Caco-2 (cell line): ENCODE measurements at regions not wholly inside any gene's neighbourhood (a gene's known extent, or its start where the extent isn't known, plus 50 kb on each side); places are given as distances from the start of the nearest gene placed in this dataset.
"Not testable (repeated sequence)": the region's sequence is repeated elsewhere in the genome, so short reads cannot be mapped to it uniquely, and the experiment has no call there.

Source experiments
- BruUV-seq: library from RNA; stranded (reverse); fragments of 400-500 nt; replicated peaks from 2 replicates; lab custom pipeline; 2021; lab: Mats Ljungman, UMichigan
- CTCF ChIA-PET: fragments of 300-600 bp; sonication (Branson Sonifier 250); formaldehyde crosslinking; loops from one replicate; lab custom pipeline; 2022; ENCODE audit warnings: antibody characterized with exemption; lab: Charles Lee
- POLR2A ChIA-PET: fragments of 300-600 bp; sonication (Branson Sonifier 250); formaldehyde crosslinking; loops from one replicate; lab custom pipeline; 2022; ENCODE audit warnings: antibody characterized with exemption; lab: Charles Lee
- DNase-seq, 2 experiments: peaks; one replicate each; pipeline versions ENCODE4 v3.0.0 to v3.0.0-alpha.2; 2020 to 2022
- H3K27me3 ChIP-seq: replicated peaks from 2 replicates; pipeline ENCODE4 v1.6.0; 2011; ENCODE audit warnings: low read length; ENCODE audit not compliant: control insufficient read depth, insufficient read depth
- H3K36me3 ChIP-seq: 2 replicates; pipeline ENCODE4 v1.5.1; 2011; ENCODE audit warnings: low read length; ENCODE audit not compliant: control insufficient read depth, insufficient read depth
- H3K4me1 ChIP-seq: fragments of 250-450 bp; sonication (Bioruptor Pico); 2 replicates; pipeline ENCODE4 v1.5.1; 2020; ENCODE audit warnings: mild to moderate bottlenecking
- H3K4me3 ChIP-seq: 2 replicates; pipeline ENCODE4 v1.5.1; 2011; ENCODE audit warnings: low read depth, mild to moderate bottlenecking, control low read depth, low read length
- H3K9me3 ChIP-seq: fragments of 250-450 bp; sonication (Bioruptor Pico); 2 replicates; pipeline ENCODE4 v1.5.1; 2020; ENCODE audit warnings: mild to moderate bottlenecking, moderate library complexity
- H3K27ac Mint-ChIP-seq: one replicate; pipeline ENCODE4 v1.8.0; 2022; ENCODE audit warnings: mixed read lengths; ENCODE audit not compliant: unreplicated experiment
- H3K27me3 Mint-ChIP-seq: one replicate; pipeline ENCODE4 v1.8.0; 2022; ENCODE audit warnings: mixed read lengths; ENCODE audit not compliant: insufficient read depth, unreplicated experiment
- H3K36me3 Mint-ChIP-seq: one replicate; pipeline ENCODE4 v1.8.0; 2022; ENCODE audit warnings: mild to moderate bottlenecking, mixed read lengths; ENCODE audit not compliant: insufficient read depth, unreplicated experiment
- H3K4me1 Mint-ChIP-seq: one replicate; pipeline ENCODE4 v1.8.0; 2022; ENCODE audit warnings: low read depth, mixed read lengths; ENCODE audit not compliant: unreplicated experiment
- H3K4me3 Mint-ChIP-seq: one replicate; pipeline ENCODE4 v1.8.0; 2022; ENCODE audit warnings: mild to moderate bottlenecking, moderate library complexity, mixed read lengths; ENCODE audit not compliant: unreplicated experiment
- H3K9me3 Mint-ChIP-seq: one replicate; pipeline ENCODE4 v1.8.0; 2022; ENCODE audit warnings: mixed read lengths; ENCODE audit not compliant: unreplicated experiment
- intact Hi-C: fragments of 100-400 bp; cut with micrococcal nuclease; formaldehyde crosslinking; loops from one replicate; pipeline ENCODE4 v1.10.0; 2022; ENCODE audit not compliant: unreplicated experiment
- TF ChIP-seq, protein P1 (sequence below), 2 experiments: fragments of 200-600 bp in 1 of 2; IDR thresholded peaks; 1 replicate in 1 of 2; 2 replicates in 1 of 2; pipeline versions ENCODE4 v1.5.1 to v1.8.0; 2011 to 2022; ENCODE audit warnings: antibody characterized with exemption in 1 of 2, control low read depth in 1 of 2, inconsistent platforms in 1 of 2, low read depth in 1 of 2, low read length in 1 of 2, mild to moderate bottlenecking in 1 of 2, moderate library complexity in 1 of 2; ENCODE audit not compliant: insufficient read depth in 1 of 2, severe bottlenecking in 1 of 2, unreplicated experiment in 1 of 2

DNA sequence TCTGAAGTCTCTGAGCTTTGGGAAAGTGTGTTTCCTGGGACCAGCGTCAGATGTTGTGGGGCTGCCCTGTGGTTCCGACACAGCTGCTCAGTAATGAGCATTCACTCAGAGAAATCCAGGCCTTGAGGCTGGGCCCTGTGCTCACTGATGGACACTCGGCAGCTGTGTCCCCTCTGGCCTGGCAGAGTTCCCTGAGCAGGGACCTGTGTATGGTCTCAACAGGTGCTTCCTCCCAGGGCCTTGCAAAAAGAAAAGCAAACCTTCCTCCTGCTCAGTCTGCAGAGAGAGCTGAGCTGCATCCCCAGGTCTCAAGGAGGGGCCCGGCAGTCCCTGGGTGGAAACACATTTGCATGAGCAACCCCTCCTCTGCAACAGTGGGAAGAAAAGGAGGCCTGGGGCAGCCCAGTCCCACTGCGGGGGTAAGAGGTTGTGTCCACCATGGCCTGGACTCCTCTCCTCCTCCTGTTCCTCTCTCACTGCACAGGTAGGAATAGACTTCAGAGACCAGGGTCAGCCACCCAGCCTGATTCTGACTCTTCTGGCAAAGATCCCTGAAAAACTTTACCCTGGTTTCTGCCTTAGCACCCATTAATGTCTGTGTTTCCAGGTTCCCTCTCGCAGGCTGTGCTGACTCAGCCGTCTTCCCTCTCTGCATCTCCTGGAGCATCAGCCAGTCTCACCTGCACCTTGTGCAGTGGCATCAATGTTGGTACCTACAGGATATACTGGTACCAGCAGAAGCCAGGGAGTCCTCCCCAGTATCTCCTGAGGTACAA is 131.2 kb downstream of the VPREB1 start:
- no peak overlapping the region for H3K27ac Mint-ChIP-seq
- DNase-seq, result no peak
- ChIA-PET POLR2A (no interaction called here), CTCF (no interaction called here)
- BruUV-seq, result no TSS peak
- H3K9me3 Mint-ChIP-seq, result no peaks in the 10 kb centered on the region
- intact Hi-C loops, result loop anchor here (2.0 kb wide), 1 partner anchor 23 kb away; no protein-coding TSS in a partner anchor
- H3K27me3 ChIP-seq, result peaks cover 2% of the 10 kb centered on the region; the same call in 1 of the 2 replicates
- no peaks in the 10 kb centered on the region for H3K36me3 Mint-ChIP-seq
- no peak overlapping the region for H3K4me3 Mint-ChIP-seq
- H3K36me3 ChIP-seq, result no peaks in the 10 kb centered on the region
- no peak overlapping the region for H3K4me3 ChIP-seq
- no peaks in the 10 kb centered on the region for H3K9me3 ChIP-seq
- TF ChIP-seq, protein P1, sequence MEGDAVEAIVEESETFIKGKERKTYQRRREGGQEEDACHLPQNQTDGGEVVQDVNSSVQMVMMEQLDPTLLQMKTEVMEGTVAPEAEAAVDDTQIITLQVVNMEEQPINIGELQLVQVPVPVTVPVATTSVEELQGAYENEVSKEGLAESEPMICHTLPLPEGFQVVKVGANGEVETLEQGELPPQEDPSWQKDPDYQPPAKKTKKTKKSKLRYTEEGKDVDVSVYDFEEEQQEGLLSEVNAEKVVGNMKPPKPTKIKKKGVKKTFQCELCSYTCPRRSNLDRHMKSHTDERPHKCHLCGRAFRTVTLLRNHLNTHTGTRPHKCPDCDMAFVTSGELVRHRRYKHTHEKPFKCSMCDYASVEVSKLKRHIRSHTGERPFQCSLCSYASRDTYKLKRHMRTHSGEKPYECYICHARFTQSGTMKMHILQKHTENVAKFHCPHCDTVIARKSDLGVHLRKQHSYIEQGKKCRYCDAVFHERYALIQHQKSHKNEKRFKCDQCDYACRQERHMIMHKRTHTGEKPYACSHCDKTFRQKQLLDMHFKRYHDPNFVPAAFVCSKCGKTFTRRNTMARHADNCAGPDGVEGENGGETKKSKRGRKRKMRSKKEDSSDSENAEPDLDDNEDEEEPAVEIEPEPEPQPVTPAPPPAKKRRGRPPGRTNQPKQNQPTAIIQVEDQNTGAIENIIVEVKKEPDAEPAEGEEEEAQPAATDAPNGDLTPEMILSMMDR (IDR thresholded peaks at IDR 0.05; ENCODE audit: insufficient read depth in 1 of 2, low read depth in 1 of 2, low read length in 1 of 2, severe bottlenecking in 1 of 2, unreplicated experiment in 1 of 2), result no peak
- peaks cover 12% of the 10 kb centered on the region for H3K27me3 Mint-ChIP-seq
- no peaks in the 10 kb centered on the region for H3K4me1 Mint-ChIP-seq
- H3K4me1 ChIP-seq, result no peaks in the 10 kb centered on the region

DNA sequence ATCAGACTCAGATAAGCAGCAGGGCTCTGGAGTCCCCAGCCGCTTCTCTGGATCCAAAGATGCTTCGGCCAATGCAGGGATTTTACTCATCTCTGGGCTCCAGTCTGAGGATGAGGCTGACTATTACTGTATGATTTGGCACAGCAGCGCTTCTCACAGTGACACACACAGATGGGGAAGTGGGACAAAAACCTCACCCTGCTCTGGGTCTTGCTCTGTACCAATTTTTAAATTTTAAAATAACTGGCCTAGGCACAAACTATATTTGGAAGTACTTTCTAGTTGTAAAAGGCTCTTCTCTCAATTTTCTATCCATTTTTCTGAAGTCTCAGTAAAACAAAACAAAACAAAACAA is 131.7 kb downstream of the VPREB1 start:
- Histone ChIP-seq H3K4me1 (no peaks in the 10 kb centered on the region), H3K4me3 (no peak overlapping the region), H3K9me3 (no peaks in the 10 kb centered on the region), H3K27me3 (no peaks in the 10 kb centered on the region), H3K36me3 (no peaks in the 10 kb centered on the region)
- Mint-ChIP-seq H3K9me3 (no peaks in the 10 kb centered on the region), H3K27me3 (peaks cover 12% of the 10 kb centered on the region), H3K4me1 (no peaks in the 10 kb centered on the region), H3K36me3 (no peaks in the 10 kb centered on the region), H3K27ac (no peak overlapping the region), H3K4me3 (no peak overlapping the region)
- TF ChIP-seq, protein P1 (IDR thresholded peaks at IDR 0.05; ENCODE audit: insufficient read depth in 1 of 2, low read depth in 1 of 2, low read length in 1 of 2, severe bottlenecking in 1 of 2, unreplicated experiment in 1 of 2), result no peak
- no peak for DNase-seq
- BruUV-seq, result no TSS peak
- POLR2A ChIA-PET, result no interaction called here
- CTCF ChIA-PET, result no interaction called here
- intact Hi-C loops, result no loop called here

DNA sequence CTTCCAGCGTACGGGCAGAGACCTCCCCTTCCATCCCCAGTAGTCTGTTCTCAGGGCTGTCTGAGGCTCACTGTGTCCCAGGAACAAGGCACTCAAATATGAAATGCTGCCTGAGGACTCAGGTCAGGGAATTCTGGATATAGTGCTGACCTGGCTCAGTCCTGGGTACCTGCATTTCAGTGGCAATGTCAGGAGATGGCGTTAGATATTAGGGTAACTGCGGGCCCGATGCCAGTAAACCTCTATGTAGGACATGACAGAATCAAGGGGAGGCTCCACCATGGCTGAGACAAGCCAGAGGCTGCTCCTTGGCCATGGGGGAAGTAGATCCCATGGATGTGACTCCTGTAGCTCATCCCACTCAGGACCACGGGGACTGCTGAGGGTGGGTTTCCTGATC is 131.7 kb downstream of the ZNF280B start:
- intact Hi-C loops, BruUV-seq, DNase-seq, H3K36me3 Mint-ChIP-seq, POLR2A ChIA-PET, H3K27me3 ChIP-seq, H3K4me1 Mint-ChIP-seq, H3K9me3 ChIP-seq, H3K27me3 Mint-ChIP-seq, H3K9me3 Mint-ChIP-seq, H3K27ac Mint-ChIP-seq, CTCF ChIA-PET, H3K36me3 ChIP-seq, H3K4me1 ChIP-seq, H3K4me3 ChIP-seq, H3K4me3 Mint-ChIP-seq: not testable (repeated sequence)
